AG10803 (cell line): ENCODE measurements at regions not wholly inside any gene's neighbourhood (a gene's known extent, or its start where the extent isn't known, plus 50 kb on each side); places are given as distances from the start of the nearest gene placed in this dataset.

ENCODE experiments used
- DNase-seq: peaks from one replicate; pipeline ENCODE4 v3.0.0; 2010; ENCODE audit warnings: low read depth
- H3K4me3 ChIP-seq: 2 replicates; pipeline ENCODE4 v1.5.1; 2011; ENCODE audit warnings: mild to moderate bottlenecking, low read length, control low read depth
- CTCF ChIP-seq: conservative IDR thresholded peaks from 2 replicates; pipeline ENCODE4 v1.5.1; 2011; ENCODE audit warnings: mild to moderate bottlenecking, low read length, control low read depth, inconsistent platforms

- DNase-seq = no peak
- no peak for TF ChIP-seq CTCF
- no peak overlapping the region for H3K4me3 ChIP-seq
Observed at GRCh38 chr12:116642683-116643082, 83.5 kb downstream of the MAP1LC3B2 start.

- TF ChIP-seq CTCF = no peak
- H3K4me3 ChIP-seq = no peak overlapping the region
- DNase-seq = peak; percentile 35
Observed at GRCh38 chr12:116642106-116642505, 82.9 kb downstream of the MAP1LC3B2 start.

GRCh38 chr12:116640281-116640680, 81.1 kb downstream of the MAP1LC3B2 start:
- no peak for DNase-seq
- TF ChIP-seq CTCF = no peak
- no peak overlapping the region for H3K4me3 ChIP-seq

- no peak for TF ChIP-seq CTCF
- no peak for DNase-seq
- H3K4me3 ChIP-seq = no peak overlapping the region
Observed at GRCh38 chr12:116639765-116640164, 80.6 kb downstream of the MAP1LC3B2 start.

DNA sequence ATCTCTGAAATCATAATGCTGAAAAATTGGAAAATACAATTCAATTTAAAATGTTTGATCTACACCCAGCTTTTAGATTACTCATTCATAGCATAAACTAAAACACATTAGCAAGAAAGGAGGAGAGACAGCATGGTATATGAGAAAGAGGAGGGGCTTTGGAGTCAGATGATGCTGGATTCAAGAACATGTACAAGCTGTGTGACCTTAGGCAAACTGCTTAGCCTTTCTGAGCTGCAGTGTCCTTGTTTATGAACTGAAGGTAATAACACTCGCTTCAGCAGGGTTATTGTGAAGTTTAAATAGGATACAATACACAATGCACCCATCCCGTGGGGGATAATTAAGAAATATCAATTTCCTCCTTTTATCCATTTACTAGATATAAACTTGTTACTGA, 79.2 kb downstream of the MAP1LC3B2 start:
- no peak overlapping the region for H3K4me3 ChIP-seq
- no peak for TF ChIP-seq CTCF
- DNase-seq = no peak

- H3K4me3 ChIP-seq = no peak overlapping the region
- no peak for TF ChIP-seq CTCF
- no peak for DNase-seq
Observed at GRCh38 chr12:116637589-116638150, 78.5 kb downstream of the MAP1LC3B2 start.

DNA sequence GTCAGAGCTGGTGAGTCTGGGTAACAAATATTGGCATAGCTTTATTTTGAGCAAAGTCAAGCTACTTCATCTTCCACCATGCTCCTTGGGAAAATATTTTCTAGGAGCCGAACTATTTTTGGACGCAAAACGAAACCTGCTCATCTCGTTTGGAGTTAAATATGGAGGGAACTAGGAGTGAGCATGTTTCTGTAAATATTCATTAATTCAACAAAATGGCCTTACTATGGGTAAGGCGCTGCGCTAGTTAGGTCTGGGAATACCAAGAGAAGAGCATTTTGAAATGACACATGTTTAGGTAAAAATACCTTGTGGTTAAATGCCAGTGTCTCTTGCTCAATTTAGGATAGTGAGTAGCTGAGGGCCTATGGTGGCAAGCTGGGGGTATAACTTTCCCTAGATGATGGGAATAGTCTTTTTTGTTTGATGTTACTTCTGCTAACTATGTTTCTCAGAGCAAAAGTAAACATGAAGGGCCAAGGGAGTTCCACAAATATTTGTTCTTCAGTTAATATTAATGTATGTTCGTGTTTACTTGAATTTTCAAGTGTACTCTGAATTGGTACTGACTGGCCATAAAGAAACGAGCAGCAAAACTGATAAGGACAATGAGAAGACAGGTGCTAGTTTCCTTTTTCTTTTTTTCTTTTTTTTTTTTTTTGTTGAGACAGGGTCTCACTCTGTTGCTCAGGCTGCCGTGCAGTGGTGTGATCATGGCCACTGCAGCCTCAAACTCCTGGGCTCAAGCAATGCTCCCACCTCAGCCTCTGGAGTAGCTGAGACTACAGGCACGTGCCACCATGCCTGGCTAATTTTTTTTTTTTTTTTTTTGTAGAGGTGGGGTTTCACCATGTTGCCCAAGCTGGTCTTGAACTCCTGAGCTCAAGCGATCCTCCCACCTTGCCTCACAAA, 77.7 kb downstream of the MAP1LC3B2 start:
- no peak for TF ChIP-seq CTCF
- DNase-seq = no peak
- H3K4me3 ChIP-seq = no peak overlapping the region
